Left ventricle myocardium inferior (tissue), 1 donor: ENCODE measurements at regions not wholly inside any gene's neighbourhood (a gene's known extent, or its start where the extent isn't known, plus 50 kb on each side); places are given as distances from the start of the nearest gene placed in this dataset.

Source experiments
- DNase-seq: peaks from one replicate; pipeline ENCODE4 v3.0.0-alpha.2; 2020
- H3K27ac ChIP-seq: fragments of 200-600 bp; replicated peaks from 2 replicates; pipeline ENCODE4 v1.8.0; 2021
- H3K27me3 ChIP-seq: fragments of 200-600 bp; 2 replicates; pipeline ENCODE4 v1.8.0; 2021; ENCODE audit warnings: low read depth
- H3K36me3 ChIP-seq: fragments of 200-600 bp; 2 replicates; pipeline ENCODE4 v1.8.0; 2021
- H3K4me1 ChIP-seq: fragments of 200-600 bp; 2 replicates; pipeline ENCODE4 v1.8.0; 2021
- H3K4me3 ChIP-seq: fragments of 200-600 bp; 2 replicates; pipeline ENCODE4 v1.8.0; 2021; ENCODE audit warnings: mild to moderate bottlenecking, moderate library complexity
- H3K9me3 ChIP-seq: fragments of 200-600 bp; replicated peaks from 2 replicates; pipeline ENCODE4 v1.8.0; 2021
- intact Hi-C: fragments of 100-400 bp; cut with micrococcal nuclease; formaldehyde crosslinking; loops from one replicate; pipeline ENCODE4 v1.11.0; 2022
- TF ChIP-seq, protein P1 (sequence below): fragments of 200-600 bp; IDR thresholded peaks from 2 replicates; pipeline ENCODE4 v1.8.0; 2021; ENCODE audit warnings: antibody characterized with exemption, mild to moderate bottlenecking, borderline replicate concordance
- donor health status: DM: no; HTN: yes; CAD: no; lungs with severe emphysema.

GRCh38 chr2:236841389-236841788, 244.3 kb upstream of the COPS8 start:
- Histone ChIP-seq H3K27me3 (no peaks in the 10 kb centered on the region), H3K36me3 (no peaks in the 10 kb centered on the region), H3K4me1 (peaks cover 16% of the 10 kb centered on the region), H3K4me3 (no peak overlapping the region), H3K27ac (peak overlapping the region; percentile 12), H3K9me3 (no peaks in the 10 kb centered on the region)
- intact Hi-C loops, result no loop called here
- DNase-seq, result no peak
- TF ChIP-seq, protein P1, sequence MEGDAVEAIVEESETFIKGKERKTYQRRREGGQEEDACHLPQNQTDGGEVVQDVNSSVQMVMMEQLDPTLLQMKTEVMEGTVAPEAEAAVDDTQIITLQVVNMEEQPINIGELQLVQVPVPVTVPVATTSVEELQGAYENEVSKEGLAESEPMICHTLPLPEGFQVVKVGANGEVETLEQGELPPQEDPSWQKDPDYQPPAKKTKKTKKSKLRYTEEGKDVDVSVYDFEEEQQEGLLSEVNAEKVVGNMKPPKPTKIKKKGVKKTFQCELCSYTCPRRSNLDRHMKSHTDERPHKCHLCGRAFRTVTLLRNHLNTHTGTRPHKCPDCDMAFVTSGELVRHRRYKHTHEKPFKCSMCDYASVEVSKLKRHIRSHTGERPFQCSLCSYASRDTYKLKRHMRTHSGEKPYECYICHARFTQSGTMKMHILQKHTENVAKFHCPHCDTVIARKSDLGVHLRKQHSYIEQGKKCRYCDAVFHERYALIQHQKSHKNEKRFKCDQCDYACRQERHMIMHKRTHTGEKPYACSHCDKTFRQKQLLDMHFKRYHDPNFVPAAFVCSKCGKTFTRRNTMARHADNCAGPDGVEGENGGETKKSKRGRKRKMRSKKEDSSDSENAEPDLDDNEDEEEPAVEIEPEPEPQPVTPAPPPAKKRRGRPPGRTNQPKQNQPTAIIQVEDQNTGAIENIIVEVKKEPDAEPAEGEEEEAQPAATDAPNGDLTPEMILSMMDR, result no peak

DNA sequence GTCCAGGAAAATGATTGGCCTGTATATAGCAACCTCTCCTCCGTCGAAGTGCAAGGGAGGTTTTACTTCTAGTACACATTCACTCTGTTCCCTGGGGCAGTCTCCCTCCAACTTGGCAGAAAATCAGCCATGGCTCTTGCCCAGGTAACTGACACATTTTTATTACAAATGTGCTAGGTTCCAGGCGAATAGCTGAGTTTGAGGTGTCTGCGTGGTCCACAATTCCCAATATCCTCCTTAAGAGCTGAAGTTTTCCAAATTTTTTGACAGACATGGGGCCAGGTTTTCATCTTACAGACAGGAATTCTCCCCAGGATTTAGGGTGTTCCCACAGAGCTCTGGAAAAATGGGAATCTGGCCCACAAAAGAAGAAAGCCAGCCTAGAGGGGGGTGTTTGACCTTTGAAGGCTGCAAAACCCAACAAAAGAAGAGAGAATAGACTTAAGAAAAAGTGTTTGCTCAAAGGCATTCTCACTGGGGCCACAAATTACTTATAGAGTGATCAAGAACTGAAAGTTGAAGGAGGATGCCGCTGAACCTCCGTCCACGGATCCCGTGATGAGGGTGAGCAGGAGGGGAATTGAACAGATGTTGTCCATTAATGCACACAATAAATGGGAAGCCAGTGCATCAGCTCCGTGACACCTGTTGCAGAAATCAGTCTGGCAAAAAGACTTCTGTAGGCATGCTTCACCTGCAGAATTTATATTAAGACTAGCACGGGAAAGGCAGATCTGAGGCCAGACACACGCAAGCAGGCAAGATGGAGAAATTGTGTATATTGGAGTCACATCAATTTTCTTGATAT, 242.3 kb upstream of the COPS8 start:
- H3K27ac ChIP-seq, result no peak overlapping the region
- TF ChIP-seq, protein P1, result no peak
- H3K4me3 ChIP-seq, result no peak overlapping the region
- H3K27me3 ChIP-seq, result no peaks in the 10 kb centered on the region
- no peak for DNase-seq
- no peaks in the 10 kb centered on the region for H3K9me3 ChIP-seq
- H3K4me1 ChIP-seq, result peaks cover 16% of the 10 kb centered on the region
- intact Hi-C loops, result no loop called here
- H3K36me3 ChIP-seq, result no peaks in the 10 kb centered on the region

GRCh38 chr2:236844711-236845110, 241.0 kb upstream of the COPS8 start:
- H3K4me1 ChIP-seq, result peaks cover 16% of the 10 kb centered on the region
- H3K4me3 ChIP-seq, result no peak overlapping the region
- no peaks in the 10 kb centered on the region for H3K27me3 ChIP-seq
- intact Hi-C loops, result no loop called here
- DNase-seq, result no peak
- H3K9me3 ChIP-seq, result no peaks in the 10 kb centered on the region
- no peak overlapping the region for H3K27ac ChIP-seq
- H3K36me3 ChIP-seq, result no peaks in the 10 kb centered on the region
- TF ChIP-seq, protein P1, result no peak

DNA sequence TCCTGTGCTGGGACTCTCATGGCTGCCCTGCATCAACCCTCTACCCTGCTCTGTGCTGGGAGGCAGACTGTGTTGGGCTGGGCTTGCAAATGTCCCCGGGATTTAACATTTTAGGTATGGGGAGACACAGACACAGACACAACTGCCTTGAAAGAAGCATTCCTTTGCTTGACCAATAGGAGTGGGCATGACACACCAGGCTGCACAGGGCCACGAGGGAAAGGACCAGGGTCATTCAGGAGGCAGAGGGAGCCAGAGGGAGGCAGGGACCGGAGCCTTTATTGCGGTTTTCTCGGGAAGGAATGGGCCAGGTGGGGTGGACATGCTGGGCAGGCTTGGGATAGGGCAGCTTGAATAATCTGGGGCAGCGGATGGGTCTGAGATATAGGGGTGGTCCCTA, 238.7 kb upstream of the COPS8 start:
- intact Hi-C loops, result no loop called here
- Histone ChIP-seq H3K27me3 (no peaks in the 10 kb centered on the region), H3K4me1 (no peaks in the 10 kb centered on the region), H3K4me3 (no peak overlapping the region), H3K36me3 (no peaks in the 10 kb centered on the region), H3K27ac (no peak overlapping the region), H3K9me3 (no peaks in the 10 kb centered on the region)
- no peak for DNase-seq
- TF ChIP-seq, protein P1, result no peak

DNA sequence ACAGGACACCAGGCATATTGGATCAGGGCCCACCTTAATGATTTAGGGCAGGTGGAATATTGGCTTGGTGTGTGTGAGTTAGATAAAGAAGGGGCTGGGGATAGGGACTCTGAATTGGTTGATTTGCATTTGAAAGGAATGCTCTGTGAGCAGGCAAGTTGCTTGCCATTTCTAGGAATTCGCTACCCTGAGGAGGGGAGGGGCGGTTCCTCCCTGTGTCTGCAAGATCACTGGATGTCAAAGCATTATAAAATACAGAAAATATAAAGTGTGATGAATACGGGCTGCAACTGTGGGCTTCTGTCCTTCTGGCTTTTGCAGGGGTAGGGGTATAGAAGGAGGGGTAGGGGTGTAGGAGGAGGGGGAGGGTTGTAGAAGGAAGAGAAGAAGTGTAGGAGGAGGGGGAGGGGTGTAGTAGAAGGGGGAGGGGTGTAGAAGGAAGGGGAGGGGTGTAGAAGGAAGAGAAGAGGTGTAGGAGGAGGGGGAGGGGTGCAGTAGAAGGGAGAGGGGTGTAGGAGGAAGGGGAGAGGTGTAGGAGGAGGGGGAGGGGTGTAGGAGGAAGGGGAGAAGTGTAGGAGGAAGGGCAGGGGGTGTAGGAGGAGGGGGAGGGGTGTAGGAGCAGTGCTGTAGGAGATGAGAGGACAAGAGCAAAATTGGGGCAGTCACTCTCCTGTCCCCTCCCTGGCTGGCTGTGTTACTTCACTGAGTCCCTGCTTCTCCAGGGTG, 238.0 kb upstream of the COPS8 start:
- DNase-seq, result no peak
- Histone ChIP-seq H3K9me3 (no peaks in the 10 kb centered on the region), H3K36me3 (no peaks in the 10 kb centered on the region), H3K4me1 (peaks cover 6% of the 10 kb centered on the region), H3K4me3 (no peak overlapping the region), H3K27ac (no peak overlapping the region), H3K27me3 (no peaks in the 10 kb centered on the region)
- intact Hi-C loops, result no loop called here
- TF ChIP-seq, protein P1, result no peak
